HCT116 (cell line): ENCODE measurements at regions not wholly inside any gene's neighbourhood (a gene's known extent, or its start where the extent isn't known, plus 50 kb on each side); places are given as distances from the start of the nearest gene placed in this dataset.

Experiments used
- ATAC-seq: fragments of 200-7000 bp; cut with Tn5 transposase; 2 replicates; pipeline ENCODE4 v1.9.1; 2020; ENCODE audit warnings: mild to moderate bottlenecking, moderate library complexity
- BruUV-seq: library from RNA; stranded (reverse); fragments of 400-500 nt; replicated peaks from 2 replicates; lab custom pipeline; 2021; lab: Mats Ljungman, UMichigan
- CTCF ChIA-PET: fragments of 300-600 bp; sonication (Branson Sonifier 250); formaldehyde crosslinking; loops from one replicate; lab custom pipeline; 2021; ENCODE audit warnings: antibody characterized with exemption; lab: Charles Lee
- POLR2A ChIA-PET: fragments of 300-600, 350-600 bp; sonication (Branson Sonifier 250); formaldehyde crosslinking; loops from one replicate; lab custom pipeline; 2021; ENCODE audit warnings: antibody characterized with exemption; lab: Charles Lee
- RAD21 ChIA-PET, 2 experiments: fragments of 300-600 bp; sonication (Branson Sonifier 250); formaldehyde crosslinking; loops; one replicate each; lab custom pipeline; 2023; ENCODE audit warnings: low total read pairs in 2 of 2; ENCODE audit not compliant: uncharacterized antibody in 2 of 2, unreplicated experiment in 2 of 2, low non-redundant PET in 1 of 2; lab: Charles Lee
- DNase-seq: peaks from one replicate; pipeline ENCODE4 v3.0.0-alpha.2; 2010; ENCODE audit warnings: low read depth, low spot score
- H2AFZ ChIP-seq: fragments of 200-600 bp; shearing (Covaris generic), sonication (generic); 2 replicates; pipeline ENCODE4 v1.6.1; 2017; ENCODE audit warnings: low read depth, mixed run types, mixed read lengths, antibody characterized with exemption, low read length; ENCODE audit not compliant: poor library complexity, severe bottlenecking
- H3K27ac ChIP-seq: 2 replicates; pipeline ENCODE4 v1.5.1; 2012; ENCODE audit warnings: low read depth, low read length
- H3K27me3 ChIP-seq: fragments of 200-600 bp; sonication (generic); 2 replicates; pipeline ENCODE4 v1.6.1; 2016; ENCODE audit warnings: mixed run types, low read length, mixed read lengths; ENCODE audit not compliant: insufficient read depth
- H3K36me3 ChIP-seq, 2 experiments: fragments of 200-500 bp in 1 of 2; fragments of 200-600 bp in 1 of 2; sonication (Bioruptor generic) in 1 of 2; sonication (generic) in 1 of 2; 2 replicates each; pipeline versions ENCODE4 v1.5.1 to v1.6.1; 2014 to 2016; ENCODE audit warnings: low read length in 2 of 2, inconsistent platforms in 1 of 2, mixed read lengths in 1 of 2, mixed run types in 1 of 2; ENCODE audit not compliant: insufficient read depth in 2 of 2, control insufficient read depth in 1 of 2
- H3K4me1 ChIP-seq, 2 experiments: fragments of 200-600 bp in 1 of 2; sonication (generic) in 1 of 2; 2 replicates each; pipeline versions ENCODE4 v1.5.1 to v1.6.1; 2012 to 2017; ENCODE audit warnings: low read length in 2 of 2, inconsistent platforms in 1 of 2, mild to moderate bottlenecking in 1 of 2, mixed read lengths in 1 of 2, mixed run types in 1 of 2, moderate library complexity in 1 of 2; ENCODE audit not compliant: insufficient read depth in 2 of 2, control insufficient read depth in 1 of 2
- H3K4me2 ChIP-seq: fragments of 200-600 bp; sonication (generic); 2 replicates; pipeline ENCODE4 v1.6.1; 2017; ENCODE audit warnings: mixed run types, low read length, mixed read lengths
- H3K4me3 ChIP-seq, 2 experiments: fragments of 200-600 bp in 1 of 2; sonication (generic) in 1 of 2; replicated peaks in 1 of 2; 2 replicates each; pipeline ENCODE4 v1.5.1; 2011 to 2016; ENCODE audit warnings: low read length in 2 of 2, control low read depth in 1 of 2, low read depth in 1 of 2, mild to moderate bottlenecking in 1 of 2, mixed read lengths in 1 of 2, mixed run types in 1 of 2
- H3K79me2 ChIP-seq: fragments of 200-600 bp; sonication (generic); 2 replicates; pipeline ENCODE4 v1.6.1; 2017; ENCODE audit warnings: mild to moderate bottlenecking, mixed run types, low read length, moderate library complexity, mixed read lengths; ENCODE audit not compliant: insufficient read depth
- H3K9ac ChIP-seq: fragments of 200-600 bp; sonication (generic); 2 replicates; pipeline ENCODE4 v1.6.1; 2016; ENCODE audit warnings: low read length, mixed read lengths
- H3K9me2 ChIP-seq: fragments of 200-600 bp; sonication (generic), shearing (Covaris generic); 2 replicates; pipeline ENCODE4 v1.6.1; 2017; ENCODE audit warnings: mixed run types, mild to moderate bottlenecking, moderate library complexity; ENCODE audit not compliant: insufficient read depth
- H3K9me3 ChIP-seq, 2 experiments: fragments of 200-500 bp in 1 of 2; fragments of 200-600 bp in 1 of 2; sonication (Bioruptor generic) in 1 of 2; sonication (generic) in 1 of 2; 2 replicates each; pipeline ENCODE4 v1.6.1; 2014 to 2017; ENCODE audit warnings: low read length in 2 of 2, mixed read lengths in 2 of 2, inconsistent platforms in 1 of 2, low read depth in 1 of 2, mild to moderate bottlenecking in 1 of 2, mixed run types in 1 of 2, moderate library complexity in 1 of 2; ENCODE audit not compliant: control insufficient read depth in 1 of 2, insufficient read depth in 1 of 2
- H4K20me1 ChIP-seq: fragments of 200-600 bp; sonication (generic), shearing (Covaris generic); 2 replicates; pipeline ENCODE4 v1.6.1; 2017; ENCODE audit warnings: mixed run types, mild to moderate bottlenecking, moderate library complexity; ENCODE audit not compliant: insufficient read depth
- ELF1 ChIP-seq: IDR thresholded peaks from 2 replicates; pipeline ENCODE4 v1.6.1; 2012; ENCODE audit warnings: low read depth, borderline replicate concordance
- EZH2 ChIP-seq: fragments of 200-600 bp; sonication (generic); IDR thresholded peaks from 2 replicates; pipeline ENCODE4 v1.6.1; 2017; ENCODE audit warnings: antibody characterized with exemption, mixed run types
- EZH2phosphoT487 ChIP-seq: fragments of 200-600 bp; IDR thresholded peaks from 2 replicates; pipeline ENCODE4 v1.6.1; 2018; ENCODE audit warnings: antibody characterized with exemption, borderline replicate concordance
- FOSL1 ChIP-seq: IDR thresholded peaks from 2 replicates; pipeline ENCODE4 v1.6.1; 2012; ENCODE audit warnings: low read depth
- JUND ChIP-seq: IDR thresholded peaks from 2 replicates; pipeline ENCODE4 v1.6.1; 2012
- POLR2A ChIP-seq: IDR thresholded peaks from 2 replicates; pipeline ENCODE4 v1.7.0; 2011; ENCODE audit warnings: borderline replicate concordance; ENCODE audit not compliant: insufficient read depth, insufficient read length; ENCODE audit errors: extremely low read depth
- POLR2AphosphoS5 ChIP-seq: IDR thresholded peaks from 2 replicates; pipeline ENCODE4 v1.6.1; 2011; ENCODE audit warnings: mild to moderate bottlenecking, low read depth, low read length, moderate library complexity
- RAD21 ChIP-seq: IDR thresholded peaks from 2 replicates; pipeline ENCODE4 v1.6.1; 2012; ENCODE audit warnings: low read depth, mild to moderate bottlenecking
- SRF ChIP-seq: IDR thresholded peaks from 2 replicates; pipeline ENCODE4 v1.6.1; 2012; ENCODE audit warnings: low read depth
- TCF7L2 ChIP-seq: IDR thresholded peaks from 2 replicates; pipeline ENCODE4 v1.7.0; 2011; ENCODE audit warnings: borderline replicate concordance, inconsistent platforms; ENCODE audit not compliant: insufficient read depth, insufficient read length; ENCODE audit errors: extremely low read depth
- YY1 ChIP-seq: IDR thresholded peaks from 2 replicates; pipeline ENCODE4 v1.6.1; 2011; ENCODE audit warnings: low read length, low read depth, moderate library complexity, mild to moderate bottlenecking; ENCODE audit not compliant: insufficient replicate concordance; ENCODE audit errors: extremely low read depth
- ZFX ChIP-seq: fragments of 450-650 bp; IDR thresholded peaks from 2 replicates; pipeline ENCODE4 v1.6.1; 2017
- ZNF274 ChIP-seq: fragments of 200-500 bp; sonication (Bioruptor generic); IDR thresholded peaks from 2 replicates; pipeline ENCODE4 v1.6.1; 2014; ENCODE audit warnings: mild to moderate bottlenecking, low read depth, low read length, inconsistent platforms
- intact Hi-C: fragments of 100-400 bp; cut with micrococcal nuclease; formaldehyde crosslinking; loops from 2 replicates; pipeline ENCODE4 v1.10.0; 2022
- TF ChIP-seq, protein P1 (sequence below): IDR thresholded peaks from 2 replicates; pipeline ENCODE4 v1.6.1; 2011; ENCODE audit warnings: mild to moderate bottlenecking, low read length, moderate library complexity; ENCODE audit not compliant: insufficient replicate concordance; ENCODE audit errors: extremely low read depth

DNA sequence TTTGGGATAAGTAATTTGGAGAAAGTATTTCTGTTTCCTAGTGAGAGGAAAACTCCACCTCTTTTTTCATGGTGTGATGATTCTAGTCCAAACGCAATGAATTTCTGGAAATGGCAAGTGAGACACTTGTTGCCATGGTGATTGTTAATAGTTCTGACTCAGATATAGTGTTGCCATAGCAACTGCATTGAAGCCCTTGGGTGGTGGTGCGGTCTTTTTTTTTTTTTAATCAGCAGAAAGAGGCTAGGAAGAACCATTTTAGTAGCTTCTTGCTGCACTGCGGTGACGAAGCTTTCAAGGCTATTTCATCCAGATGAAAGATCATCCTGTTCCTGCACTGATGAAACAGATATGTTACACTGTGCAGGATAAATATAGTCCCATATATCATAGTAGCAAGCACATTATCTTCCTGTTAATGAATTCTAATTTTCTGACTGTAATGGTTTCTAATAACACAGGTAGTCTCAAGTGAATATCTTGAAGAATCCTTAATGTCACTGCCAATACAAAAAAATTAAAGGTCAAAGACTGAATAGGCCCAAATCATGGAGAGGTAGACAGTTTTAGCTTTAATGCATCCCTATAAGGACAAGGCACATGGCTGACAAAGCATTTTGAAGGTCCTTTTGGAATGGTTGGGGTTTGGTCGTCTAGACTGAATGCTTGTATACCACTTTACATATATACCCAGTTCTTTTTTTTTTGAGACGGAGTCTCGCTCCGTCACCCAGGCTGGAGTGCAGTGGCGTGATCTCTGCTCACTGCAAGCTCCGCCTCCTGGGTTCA is 125.1 kb upstream of the ZBTB20 start:
- TF ChIP-seq EZH2phosphoT487: no peak
- TF ChIP-seq, protein P1, sequence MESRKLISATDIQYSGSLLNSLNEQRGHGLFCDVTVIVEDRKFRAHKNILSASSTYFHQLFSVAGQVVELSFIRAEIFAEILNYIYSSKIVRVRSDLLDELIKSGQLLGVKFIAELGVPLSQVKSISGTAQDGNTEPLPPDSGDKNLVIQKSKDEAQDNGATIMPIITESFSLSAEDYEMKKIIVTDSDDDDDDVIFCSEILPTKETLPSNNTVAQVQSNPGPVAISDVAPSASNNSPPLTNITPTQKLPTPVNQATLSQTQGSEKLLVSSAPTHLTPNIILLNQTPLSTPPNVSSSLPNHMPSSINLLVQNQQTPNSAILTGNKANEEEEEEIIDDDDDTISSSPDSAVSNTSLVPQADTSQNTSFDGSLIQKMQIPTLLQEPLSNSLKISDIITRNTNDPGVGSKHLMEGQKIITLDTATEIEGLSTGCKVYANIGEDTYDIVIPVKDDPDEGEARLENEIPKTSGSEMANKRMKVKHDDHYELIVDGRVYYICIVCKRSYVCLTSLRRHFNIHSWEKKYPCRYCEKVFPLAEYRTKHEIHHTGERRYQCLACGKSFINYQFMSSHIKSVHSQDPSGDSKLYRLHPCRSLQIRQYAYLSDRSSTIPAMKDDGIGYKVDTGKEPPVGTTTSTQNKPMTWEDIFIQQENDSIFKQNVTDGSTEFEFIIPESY: no peak
- no peak for TF ChIP-seq FOSL1
- no peak for TF ChIP-seq ELF1
- no peak for TF ChIP-seq RAD21
- no peak for TF ChIP-seq SRF
- TF ChIP-seq POLR2A: no peak
- TF ChIP-seq POLR2AphosphoS5: no peak
- no peak for TF ChIP-seq ZFX
- no peak for TF ChIP-seq YY1
- no peak for TF ChIP-seq ZNF274
- TF ChIP-seq JUND: no peak
- no peak for TF ChIP-seq EZH2
- TF ChIP-seq TCF7L2: no peak
- no peak overlapping the region for H3K27ac ChIP-seq
- CTCF ChIA-PET: no interaction called here

More for the DNA sequence above, 125.1 kb upstream of the ZBTB20 start:
- Histone ChIP-seq H3K4me3 (no peak overlapping the region), H3K9ac (no peak overlapping the region), H2AFZ (no peak overlapping the region), H3K4me1 (no peaks in the 10 kb centered on the region), H3K36me3 (no peaks in the 10 kb centered on the region), H3K79me2 (no peaks in the 10 kb centered on the region), H3K9me3 (no peaks in the 10 kb centered on the region), H4K20me1 (no peaks in the 10 kb centered on the region), H3K27me3 (no peaks in the 10 kb centered on the region), H3K4me2 (no peak overlapping the region), H3K9me2 (no peaks in the 10 kb centered on the region)
- DNase-seq (no peak), ATAC-seq (no peak)
- BruUV-seq: no TSS peak
- POLR2A ChIA-PET: no interaction called here
- intact Hi-C loops: no loop called here
- RAD21 ChIA-PET: no interaction called here
